ENCODE measurements at regions not wholly inside any gene's neighbourhood (a gene's known extent, or its start where the extent isn't known, plus 50 kb on each side); places are given as distances from the start of the nearest gene placed in this dataset.

DNA sequence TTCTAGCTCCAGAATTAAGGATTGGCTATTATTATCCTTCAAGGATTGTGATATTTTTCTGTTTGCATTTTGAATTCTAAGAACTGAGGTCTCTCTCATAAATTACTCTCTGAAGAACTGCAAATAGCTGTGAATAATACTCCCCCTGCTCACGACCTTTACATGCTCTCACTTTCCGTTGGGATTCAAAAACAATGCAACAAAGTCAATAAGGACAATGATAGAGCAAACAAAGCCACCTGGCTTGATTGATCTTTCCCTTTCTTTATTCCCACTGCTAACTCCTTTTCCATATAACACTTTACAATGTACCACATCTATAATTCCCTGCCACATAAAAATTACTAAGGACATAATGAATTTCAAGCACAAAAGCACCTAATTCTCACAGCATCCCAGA is 523.0 kb upstream of the CA10 start:
- POLR2A ChIA-PET: no interaction called here
- no peak overlapping the region for H2AFZ ChIP-seq (ENCODE audit: low read length)
- no peaks in the 10 kb centered on the region for H3K79me2 ChIP-seq (ENCODE audit: insufficient read depth, low read length)
- no peak overlapping the region for H3K27ac ChIP-seq (ENCODE audit: extremely low read length, insufficient read depth, low read length)
- peaks cover 95% of the 10 kb centered on the region for H3K9me3 ChIP-seq (ENCODE audit: low read length)
- H3K4me1 ChIP-seq (ENCODE audit: insufficient read depth, low read length): no peaks in the 10 kb centered on the region
- no peaks in the 10 kb centered on the region for H4K20me1 ChIP-seq (ENCODE audit: insufficient read depth, low read length)
- H3K4me3 ChIP-seq (replicated peaks in 1 of 3; ENCODE audit: insufficient read depth in 1 of 3, low read depth in 2 of 3, low read length in 3 of 3): no peak overlapping the region
- H3K27me3 ChIP-seq (ENCODE audit: control insufficient read depth in 1 of 2, insufficient read depth in 2 of 2, low read length in 2 of 2): no peaks in the 10 kb centered on the region
- H3K4me2 ChIP-seq (ENCODE audit: low read depth, low read length): no peak overlapping the region
- no TSS peak for BruUV-seq (replicated peaks)
- no peaks in the 10 kb centered on the region for H3K36me3 ChIP-seq (replicated peaks in 1 of 2; ENCODE audit: control insufficient read depth in 1 of 2, insufficient read depth in 2 of 2, low read length in 2 of 2)
- DNase-seq (ENCODE audit: low spot score): no peak
- CTCF ChIA-PET (ENCODE audit: low intra/inter-chr PET ratio, low total read pairs): no interaction called here
- ATAC-seq: no peak
- WGBS (ENCODE audit: low lambda C conversion rate): 0% methylated on average over 2 of the region's 2 CpGs
- FAIRE-seq: no peak
- H3K9ac ChIP-seq (ENCODE audit: insufficient read depth, low read depth, low read length): no peak overlapping the region
- intact Hi-C loops (cut with micrococcal nuclease; ENCODE audit: unreplicated experiment) (no loop called here), in situ Hi-C loops (cut with HindIII; ENCODE audit: extremely low pct_ligation_motif_present, low pct_unique_long_range_greater_than_20kb) (no loop called here)
- TF ChIP-seq SOX13 (IDR thresholded peaks at IDR 0.05) (no peak), SOX13 (CRISPR knock-in tag; conservative IDR thresholded peaks at IDR 0.05 in 1 of 2, IDR thresholded peaks at IDR 0.05 in 1 of 2) (peak in 1 of 2 experiments; percentile 78; a peak in 2 of 4 replicates), SATB2 (CRISPR knock-in tag; IDR thresholded peaks at IDR 0.05) (no peak)
- TF ChIP-seq, protein P1, sequence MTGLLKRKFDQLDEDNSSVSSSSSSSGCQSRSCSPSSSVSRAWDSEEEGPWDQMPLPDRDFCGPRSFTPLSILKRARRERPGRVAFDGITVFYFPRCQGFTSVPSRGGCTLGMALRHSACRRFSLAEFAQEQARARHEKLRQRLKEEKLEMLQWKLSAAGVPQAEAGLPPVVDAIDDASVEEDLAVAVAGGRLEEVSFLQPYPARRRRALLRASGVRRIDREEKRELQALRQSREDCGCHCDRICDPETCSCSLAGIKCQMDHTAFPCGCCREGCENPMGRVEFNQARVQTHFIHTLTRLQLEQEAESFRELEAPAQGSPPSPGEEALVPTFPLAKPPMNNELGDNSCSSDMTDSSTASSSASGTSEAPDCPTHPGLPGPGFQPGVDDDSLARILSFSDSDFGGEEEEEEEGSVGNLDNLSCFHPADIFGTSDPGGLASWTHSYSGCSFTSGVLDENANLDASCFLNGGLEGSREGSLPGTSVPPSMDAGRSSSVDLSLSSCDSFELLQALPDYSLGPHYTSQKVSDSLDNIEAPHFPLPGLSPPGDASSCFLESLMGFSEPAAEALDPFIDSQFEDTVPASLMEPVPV (CRISPR knock-in tag; IDR thresholded peaks at IDR 0.05): no peak

DNA sequence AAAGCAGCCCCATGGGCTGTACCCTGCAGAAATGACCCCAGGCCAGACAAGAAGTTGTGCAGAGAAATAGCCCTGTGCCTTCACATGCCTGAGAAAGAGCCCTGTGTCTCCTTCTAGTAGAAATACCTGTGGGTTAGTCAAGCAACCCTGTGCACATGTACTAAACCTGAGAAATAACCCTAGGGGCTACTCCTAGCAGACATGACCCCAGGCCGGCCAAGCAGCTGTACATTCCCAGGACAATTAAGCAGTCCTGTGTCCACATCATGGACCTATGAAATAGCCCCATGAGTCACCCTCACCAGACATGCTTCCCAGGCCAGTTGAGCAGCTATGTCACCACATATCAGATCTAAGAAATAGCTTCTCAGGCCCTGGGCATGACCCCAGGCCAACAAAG is 519.7 kb upstream of the CA10 start:
- H3K36me3 ChIP-seq (replicated peaks in 1 of 2; ENCODE audit: control insufficient read depth in 1 of 2, insufficient read depth in 2 of 2, low read length in 2 of 2): no peaks in the 10 kb centered on the region
- H3K27ac ChIP-seq (ENCODE audit: extremely low read length, insufficient read depth, low read length): no peak overlapping the region
- no peaks in the 10 kb centered on the region for H3K27me3 ChIP-seq (ENCODE audit: control insufficient read depth in 1 of 2, insufficient read depth in 2 of 2, low read length in 2 of 2)
- intact Hi-C loops (cut with micrococcal nuclease; ENCODE audit: unreplicated experiment) (no loop called here), in situ Hi-C loops (cut with HindIII; ENCODE audit: extremely low pct_ligation_motif_present, low pct_unique_long_range_greater_than_20kb) (no loop called here)
- peaks cover 97% of the 10 kb centered on the region for H3K9me3 ChIP-seq (ENCODE audit: low read length)
- ATAC-seq: no peak
- WGBS (ENCODE audit: low lambda C conversion rate): no CpG with 5 or more reads among the region's 1 CpG
- H2AFZ ChIP-seq (ENCODE audit: low read length): no peak overlapping the region
- DNase-seq (ENCODE audit: low spot score): no peak
- H3K4me1 ChIP-seq (ENCODE audit: insufficient read depth, low read length): no peaks in the 10 kb centered on the region
- CTCF ChIA-PET (ENCODE audit: low intra/inter-chr PET ratio, low total read pairs): no interaction called here
- no peak overlapping the region for H3K4me2 ChIP-seq (ENCODE audit: low read depth, low read length)
- H3K79me2 ChIP-seq (ENCODE audit: insufficient read depth, low read length): no peaks in the 10 kb centered on the region
- H3K9ac ChIP-seq (ENCODE audit: insufficient read depth, low read depth, low read length): no peak overlapping the region
- BruUV-seq (replicated peaks): no TSS peak
- POLR2A ChIA-PET: no interaction called here
- H3K4me3 ChIP-seq (replicated peaks in 1 of 3; ENCODE audit: insufficient read depth in 1 of 3, low read depth in 2 of 3, low read length in 3 of 3): no peak overlapping the region
- FAIRE-seq: no peak
- H4K20me1 ChIP-seq (ENCODE audit: insufficient read depth, low read length): no peaks in the 10 kb centered on the region
- TF ChIP-seq PCBP1 (IDR thresholded peaks at IDR 0.05; ENCODE audit: borderline replicate concordance, low read depth, low read length) (no peak), HNRNPUL1 (IDR thresholded peaks at IDR 0.05; ENCODE audit: low read depth, low read length) (no peak), CENPT (CRISPR knock-in tag; IDR thresholded peaks at IDR 0.05; ENCODE audit: low read depth) (no peak), YEATS4 (CRISPR knock-in tag; IDR thresholded peaks at IDR 0.05; ENCODE audit: borderline replicate concordance) (no peak), ZBTB21 (CRISPR knock-in tag; IDR thresholded peaks at IDR 0.05) (no peak), YY1 (IDR thresholded peaks at IDR 0.05; ENCODE audit: insufficient read depth, insufficient replicate concordance, low read depth, low read length) (no peak), SOX6 (IDR thresholded peaks at IDR 0.05) (no peak), SOX6 (CRISPR knock-in tag; IDR thresholded peaks at IDR 0.05) (no peak), SALL2 (CRISPR knock-in tag; IDR thresholded peaks at IDR 0.05) (no peak), ZNF253 (CRISPR knock-in tag; IDR thresholded peaks at IDR 0.05; ENCODE audit: borderline replicate concordance) (no peak), ZNF136 (CRISPR knock-in tag; IDR thresholded peaks at IDR 0.05; ENCODE audit: low read depth) (no peak), ARNT (IDR thresholded peaks at IDR 0.05) (no peak), KDM4B (CRISPR knock-in tag; IDR thresholded peaks at IDR 0.05) (no peak)
- TF ChIP-seq, protein P2, sequence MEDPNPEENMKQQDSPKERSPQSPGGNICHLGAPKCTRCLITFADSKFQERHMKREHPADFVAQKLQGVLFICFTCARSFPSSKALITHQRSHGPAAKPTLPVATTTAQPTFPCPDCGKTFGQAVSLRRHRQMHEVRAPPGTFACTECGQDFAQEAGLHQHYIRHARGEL (CRISPR knock-in tag; IDR thresholded peaks at IDR 0.05): no peak
- TF ChIP-seq, protein P3, sequence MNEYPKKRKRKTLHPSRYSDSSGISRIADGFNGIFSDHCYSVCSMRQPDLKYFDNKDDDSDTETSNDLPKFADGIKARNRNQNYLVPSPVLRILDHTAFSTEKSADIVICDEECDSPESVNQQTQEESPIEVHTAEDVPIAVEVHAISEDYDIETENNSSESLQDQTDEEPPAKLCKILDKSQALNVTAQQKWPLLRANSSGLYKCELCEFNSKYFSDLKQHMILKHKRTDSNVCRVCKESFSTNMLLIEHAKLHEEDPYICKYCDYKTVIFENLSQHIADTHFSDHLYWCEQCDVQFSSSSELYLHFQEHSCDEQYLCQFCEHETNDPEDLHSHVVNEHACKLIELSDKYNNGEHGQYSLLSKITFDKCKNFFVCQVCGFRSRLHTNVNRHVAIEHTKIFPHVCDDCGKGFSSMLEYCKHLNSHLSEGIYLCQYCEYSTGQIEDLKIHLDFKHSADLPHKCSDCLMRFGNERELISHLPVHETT (CRISPR knock-in tag; conservative IDR thresholded peaks at IDR 0.05): no peak

Measured in HepG2 (cell line).